ENCODE measurements at regions not wholly inside any gene's neighbourhood (a gene's known extent, or its start where the extent isn't known, plus 50 kb on each side); places are given as distances from the start of the nearest gene placed in this dataset.

DNA sequence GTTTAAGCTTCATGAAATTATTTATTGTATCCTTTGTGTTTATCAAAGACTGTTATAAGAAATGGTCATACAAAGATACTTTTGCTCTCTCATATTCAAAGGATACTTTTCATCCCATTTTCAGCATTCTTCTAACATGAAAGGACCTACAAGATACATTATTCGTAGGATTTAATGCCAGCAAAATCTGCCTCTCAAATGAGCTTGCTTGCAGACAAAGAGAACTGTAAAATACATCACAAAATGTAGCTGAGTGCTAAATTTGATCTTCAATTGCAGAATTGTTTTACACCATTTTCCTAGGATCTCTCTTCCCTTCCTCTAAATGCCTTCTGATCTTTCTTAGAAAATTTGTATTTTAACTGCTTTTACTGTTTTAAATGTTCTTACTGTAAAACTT is 333.0 kb upstream of the NAV3 start:
- intact Hi-C loops (cut with micrococcal nuclease): no loop called here

DNA sequence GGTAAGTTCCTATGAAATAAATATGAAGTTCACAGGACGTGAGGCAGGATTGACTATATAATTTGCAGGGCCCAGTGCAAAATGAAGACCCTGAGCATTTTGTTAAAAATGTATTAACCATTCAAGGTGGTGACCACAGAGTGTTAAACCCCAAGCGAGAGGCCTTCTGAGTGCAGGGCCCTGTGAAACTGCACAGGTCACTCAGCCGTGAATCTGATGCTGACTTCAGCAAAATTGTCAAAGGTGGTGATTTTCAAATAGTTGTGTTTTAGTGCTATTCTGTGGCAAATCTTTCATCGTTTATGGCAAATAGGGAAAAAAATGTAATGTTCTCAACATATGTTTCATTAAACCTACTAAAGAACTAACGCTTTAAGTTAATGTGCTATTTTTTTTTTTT is 334.0 kb upstream of the NAV3 start:
- intact Hi-C loops (cut with micrococcal nuclease): no loop called here

DNA sequence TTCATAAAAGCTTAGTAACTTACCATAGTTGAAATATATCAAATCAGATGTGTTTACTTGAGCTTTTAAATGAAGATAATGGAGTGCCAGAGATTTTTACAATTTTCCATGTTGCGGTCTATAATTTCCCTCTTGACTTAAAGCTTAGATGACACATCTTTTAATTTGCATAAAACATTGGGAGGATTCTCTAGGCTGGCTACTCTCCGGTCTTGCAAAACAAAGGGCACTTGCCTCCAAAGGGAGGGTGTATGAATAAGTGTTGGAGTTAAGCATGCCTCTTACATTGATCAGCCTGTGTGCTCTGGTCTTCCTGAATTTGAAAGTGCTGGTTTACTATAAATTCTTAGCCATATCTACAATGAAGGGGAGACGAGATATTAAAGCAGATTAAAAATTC is 336.4 kb upstream of the NAV3 start:
- intact Hi-C loops (cut with micrococcal nuclease): no loop called here

DNA sequence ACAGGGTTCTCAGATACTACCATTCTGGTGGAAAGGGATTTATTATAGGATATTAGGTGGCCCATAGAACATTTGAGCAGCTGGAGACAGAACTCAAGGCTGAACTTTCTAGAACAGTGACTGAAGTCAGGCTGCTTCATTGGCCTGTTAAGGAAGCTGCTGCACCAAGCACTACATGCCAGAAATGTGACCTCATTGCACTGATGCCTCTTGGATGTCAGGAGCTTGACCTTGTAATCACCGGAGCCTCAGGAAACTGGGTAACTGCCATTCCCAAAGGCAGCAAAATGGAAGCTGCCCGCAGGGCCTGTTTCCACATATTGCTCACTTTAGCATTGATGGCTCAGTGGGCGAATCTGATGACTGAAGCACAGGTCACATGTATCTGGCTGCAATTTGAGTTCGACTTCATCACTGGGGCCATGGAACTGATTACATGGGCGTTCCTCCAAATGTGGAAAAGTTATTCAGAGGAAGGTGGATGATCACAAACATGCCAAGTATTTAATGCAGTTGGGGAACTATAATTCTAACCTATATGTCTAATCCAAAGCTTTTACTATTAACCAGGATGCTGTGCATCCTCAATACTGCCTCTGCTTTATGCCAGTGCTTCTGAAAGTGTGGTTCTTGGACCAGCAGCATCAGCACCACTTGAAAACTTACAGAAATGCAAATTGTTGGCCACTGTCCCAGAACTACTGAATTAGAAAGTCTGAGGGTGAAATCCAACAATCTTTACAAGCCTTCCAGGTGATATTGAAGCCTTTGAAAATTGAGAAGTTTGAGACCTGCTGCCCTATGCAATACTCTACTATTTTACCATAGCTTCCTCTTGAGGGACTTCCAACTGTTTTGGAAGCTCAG is 337.2 kb upstream of the NAV3 start:
- intact Hi-C loops (cut with micrococcal nuclease): no loop called here

DNA sequence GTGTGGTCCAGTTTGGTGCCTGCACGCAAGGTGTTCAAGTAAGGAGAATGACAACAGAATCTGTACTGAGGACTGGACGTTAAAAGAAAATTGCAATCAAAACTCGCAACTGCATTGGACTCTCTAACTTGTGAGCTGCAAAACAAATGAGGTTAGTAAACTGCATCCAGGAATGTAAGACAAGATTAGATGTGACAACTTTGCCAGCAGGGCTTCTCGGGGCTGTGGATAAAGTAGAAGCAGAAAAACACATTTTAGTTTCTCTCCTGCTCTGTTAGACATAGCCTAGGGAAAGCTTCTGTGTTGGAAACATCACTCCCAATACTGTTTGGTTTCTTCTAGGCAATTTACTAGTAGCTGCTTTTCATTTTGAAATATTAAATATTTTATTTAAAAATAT is 338.2 kb upstream of the NAV3 start:
- intact Hi-C loops (cut with micrococcal nuclease): no loop called here

DNA sequence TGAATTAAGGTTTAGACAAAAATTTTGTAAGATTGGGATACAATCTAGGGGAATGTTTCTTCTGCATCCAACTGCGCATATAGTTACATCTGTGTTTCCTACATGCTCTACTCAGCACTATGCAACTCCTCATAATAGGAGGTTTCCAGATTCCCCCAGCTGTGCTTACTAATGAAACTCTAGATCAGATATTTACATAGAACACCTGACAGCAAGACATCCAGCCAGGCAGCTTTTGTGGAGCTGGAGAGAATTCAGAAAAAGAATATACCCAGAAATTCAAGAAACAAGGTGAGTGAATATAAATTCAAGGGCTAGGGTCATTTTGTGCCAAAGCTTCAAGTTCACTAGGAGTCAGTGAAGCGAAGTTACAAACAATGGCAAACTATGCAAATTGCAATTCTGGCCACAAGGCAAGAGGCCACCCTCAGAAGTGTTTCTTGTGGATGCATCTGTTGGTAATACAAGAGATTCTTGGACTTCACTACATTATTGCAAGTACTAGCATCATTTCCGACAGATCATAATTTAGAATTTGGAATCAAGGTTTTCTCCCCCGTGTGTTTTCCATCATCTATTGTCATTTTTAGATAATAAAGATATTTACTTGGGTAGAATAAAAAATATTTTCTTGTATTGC is 341.2 kb upstream of the NAV3 start:
- intact Hi-C loops (cut with micrococcal nuclease): no loop called here

DNA sequence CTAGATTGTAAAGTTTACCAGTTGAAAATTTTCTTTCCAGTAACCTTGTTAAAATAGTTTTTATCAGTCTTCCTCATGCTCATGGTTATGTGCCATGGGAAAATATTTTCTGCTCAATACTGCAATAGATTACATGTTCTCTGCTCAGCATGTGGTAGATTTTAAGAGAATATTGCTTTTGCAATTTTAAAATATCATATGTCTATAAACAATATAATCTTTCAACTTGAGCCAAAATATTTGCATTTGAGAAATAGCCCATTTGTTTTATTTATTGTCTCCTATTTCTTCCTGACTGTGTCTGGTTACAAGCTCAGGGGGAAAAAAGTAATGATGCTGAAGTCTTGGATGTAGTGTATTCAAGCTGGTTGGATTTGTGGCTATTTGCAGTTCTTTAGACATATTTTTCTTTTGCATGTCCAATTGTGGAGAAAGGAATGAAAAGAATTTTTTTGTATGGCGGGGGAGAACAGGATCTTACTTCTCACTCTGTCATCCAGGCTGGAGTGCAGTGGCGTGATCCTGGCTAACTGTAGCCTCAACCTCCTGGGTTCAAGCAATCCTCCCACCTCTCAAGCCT is 342.6 kb upstream of the NAV3 start:
- intact Hi-C loops (cut with micrococcal nuclease): no loop called here

DNA sequence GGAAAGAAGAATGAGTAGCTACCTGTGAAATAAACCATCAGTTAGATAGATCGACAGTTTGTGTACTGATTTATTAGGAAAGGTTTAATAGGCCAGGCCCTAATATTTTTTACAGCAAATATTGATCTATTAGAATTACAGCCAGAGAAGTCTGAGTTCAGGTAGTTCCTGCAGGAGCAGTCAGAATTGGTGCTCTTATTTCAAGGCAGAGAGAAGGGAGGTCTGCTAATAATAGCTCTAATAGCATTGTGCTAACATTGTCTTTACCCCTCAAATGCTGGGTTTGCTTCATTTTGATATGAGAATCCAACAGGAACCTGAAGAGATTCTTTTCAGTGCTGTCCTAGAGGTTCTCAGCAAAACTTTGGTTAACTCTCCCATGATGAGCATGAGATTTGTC is 343.8 kb upstream of the NAV3 start:
- intact Hi-C loops (cut with micrococcal nuclease): no loop called here

DNA sequence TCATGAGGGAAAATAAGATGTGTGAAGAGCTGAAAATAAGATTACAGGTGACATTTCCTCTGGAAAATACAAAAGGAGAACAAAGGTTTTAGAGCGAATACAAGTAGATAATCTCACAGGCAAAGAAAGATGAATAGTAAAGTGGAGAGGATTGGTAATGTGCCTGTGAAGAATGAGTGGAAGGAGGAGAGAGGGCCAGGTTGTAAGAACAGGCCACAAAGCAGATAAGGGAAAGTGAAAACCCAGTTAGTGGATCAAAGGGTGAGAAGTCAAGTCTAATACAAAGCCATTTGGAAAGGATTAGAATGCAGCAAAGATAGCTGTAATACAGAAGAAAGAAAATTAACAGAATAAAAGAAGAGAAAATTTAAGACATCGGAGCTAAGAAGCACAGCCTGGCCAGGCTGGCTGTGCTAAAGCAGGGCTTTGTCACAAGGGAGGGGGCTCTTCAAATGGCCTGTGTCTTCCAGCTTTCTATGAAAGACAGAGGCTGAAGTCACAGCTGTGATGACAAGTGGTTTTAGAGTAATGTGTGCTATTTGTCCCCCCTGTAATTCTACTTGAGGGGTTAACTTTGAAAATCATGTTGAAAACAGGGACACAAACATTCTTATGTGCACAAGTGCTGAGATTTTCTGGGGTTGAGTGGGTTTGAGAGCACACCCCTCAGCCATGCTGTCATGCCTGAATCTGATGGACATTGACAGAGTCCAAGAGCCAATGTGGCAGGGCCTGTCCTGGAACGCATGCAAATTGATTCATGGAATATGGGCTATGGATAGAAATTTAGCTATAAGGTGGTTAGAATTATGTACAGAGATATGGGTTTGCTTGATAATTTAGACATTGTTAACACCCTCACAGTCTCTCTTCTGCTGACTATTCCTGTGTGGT is 344.5 kb upstream of the NAV3 start:
- intact Hi-C loops (cut with micrococcal nuclease): no loop called here

DNA sequence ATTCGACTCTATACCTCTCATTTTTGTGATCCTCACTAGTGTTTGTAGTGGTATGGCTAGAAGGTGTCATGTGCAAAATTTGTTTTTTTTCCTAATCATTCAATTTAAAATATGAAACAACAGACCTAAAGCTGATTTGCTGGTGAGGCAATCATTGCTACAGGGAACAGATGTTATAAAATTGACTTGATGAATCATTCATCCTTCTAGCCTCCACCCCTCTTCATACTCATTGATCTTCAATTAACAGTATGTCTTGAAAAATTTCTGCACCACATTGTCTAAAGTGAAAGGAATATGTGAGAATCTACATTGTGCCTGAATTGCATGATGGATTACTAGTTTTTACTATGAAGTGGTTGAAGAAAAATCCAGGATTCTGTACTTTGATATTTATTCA is 349.0 kb upstream of the NAV3 start:
- intact Hi-C loops (cut with micrococcal nuclease): no loop called here

DNA sequence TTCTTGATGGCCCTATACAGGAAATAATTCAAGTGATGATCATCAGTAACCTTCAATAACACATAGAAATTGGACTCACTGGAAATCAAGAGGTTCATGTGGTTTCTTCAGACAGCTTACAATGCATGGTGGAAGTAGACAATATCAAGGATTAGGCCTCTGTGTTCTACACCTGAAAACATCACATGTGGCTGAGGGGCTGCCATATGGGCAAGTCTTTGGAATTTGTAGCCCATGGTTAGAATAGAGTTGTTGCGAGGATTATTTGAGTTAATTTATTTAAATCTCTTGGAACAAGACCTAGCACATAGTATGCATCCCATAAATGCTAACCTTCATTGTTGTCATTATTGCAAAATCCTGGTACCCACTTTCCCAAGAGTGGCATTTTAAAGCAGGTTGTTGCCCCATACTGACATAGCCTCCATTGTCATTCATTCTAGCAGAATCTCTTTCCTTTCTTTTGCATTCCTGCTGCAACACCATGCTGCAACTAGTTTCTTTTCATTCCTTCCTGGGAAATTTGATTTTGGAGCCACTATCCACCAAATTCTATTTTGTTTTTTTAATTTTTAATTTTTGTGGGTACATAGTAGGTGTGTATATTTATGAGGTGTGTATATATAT is 352.7 kb upstream of the NAV3 start:
- intact Hi-C loops (cut with micrococcal nuclease): no loop called here

DNA sequence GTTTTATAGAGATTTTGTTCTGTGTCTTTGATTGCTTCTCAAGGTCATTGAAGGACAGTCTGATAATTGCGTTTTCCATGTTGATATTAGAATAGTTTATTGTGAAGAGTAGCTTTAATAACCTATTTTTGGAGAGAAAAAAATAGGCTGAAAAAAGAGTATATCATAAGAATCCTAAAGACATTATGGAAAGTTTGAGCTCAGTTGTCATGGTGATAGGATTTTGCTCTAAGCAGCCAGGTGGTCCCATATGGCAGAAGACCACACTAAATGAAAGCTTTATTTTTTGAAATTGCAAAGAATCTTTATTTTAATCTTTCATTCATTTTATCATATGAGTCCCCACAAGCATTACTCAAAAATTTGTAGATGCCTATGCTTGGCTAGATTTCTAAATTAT is 358.9 kb upstream of the NAV3 start:
- intact Hi-C loops (cut with micrococcal nuclease): no loop called here

DNA sequence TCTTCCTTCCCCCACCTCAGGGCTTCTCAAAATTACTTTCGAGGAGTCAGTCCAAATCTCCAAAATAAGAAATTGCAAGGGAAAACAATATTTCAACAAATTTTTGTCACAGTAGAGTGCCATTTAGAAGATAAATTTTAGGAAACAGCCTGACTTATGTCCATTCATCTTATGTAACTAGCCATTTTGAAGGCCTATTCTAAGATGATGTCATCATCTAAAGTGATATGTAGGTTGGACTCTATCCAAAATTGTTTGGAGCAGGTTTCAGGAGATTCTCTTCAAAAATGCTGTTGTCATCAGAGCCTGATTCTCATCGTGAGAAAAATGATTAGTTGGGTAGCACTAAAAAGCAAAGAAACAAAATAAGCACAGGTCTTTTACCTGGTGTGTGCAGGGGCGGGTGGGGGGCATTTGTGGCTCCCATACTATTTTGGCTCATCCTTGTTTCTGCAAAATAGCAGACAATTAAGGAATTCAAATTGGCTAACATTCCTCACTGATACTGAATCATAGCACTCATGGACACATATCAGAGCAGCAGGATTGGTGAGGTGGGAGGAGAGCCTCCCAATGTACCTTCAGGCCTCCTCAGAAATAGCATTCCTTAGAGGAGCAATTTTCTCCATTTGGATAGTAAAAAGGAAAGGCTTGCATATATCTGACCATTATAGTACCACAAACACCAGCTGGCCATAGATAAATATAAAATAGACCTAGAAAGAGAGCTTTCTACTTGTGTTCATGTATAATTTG is 360.9 kb upstream of the NAV3 start:
- intact Hi-C loops (cut with micrococcal nuclease): no loop called here

DNA sequence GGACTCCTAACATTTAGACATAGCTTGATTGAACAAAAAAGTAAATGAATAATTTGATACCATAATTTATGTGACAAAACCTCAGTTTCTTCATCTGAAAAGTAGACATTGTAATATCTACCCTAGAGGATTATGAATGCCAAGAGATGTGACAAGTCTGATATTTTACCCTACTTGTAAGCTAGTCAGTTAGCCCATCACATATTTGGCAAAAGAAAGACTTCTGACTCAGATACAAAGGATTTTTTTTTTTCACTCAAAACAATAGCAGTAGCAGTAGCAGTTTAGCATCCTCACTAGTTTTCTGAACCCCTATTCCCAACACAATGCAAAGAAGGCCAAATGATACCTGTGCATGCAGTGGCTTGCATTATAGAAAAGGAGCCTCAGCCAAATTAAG is 377.3 kb upstream of the E2F7 start:
- intact Hi-C loops (cut with micrococcal nuclease): no loop called here

DNA sequence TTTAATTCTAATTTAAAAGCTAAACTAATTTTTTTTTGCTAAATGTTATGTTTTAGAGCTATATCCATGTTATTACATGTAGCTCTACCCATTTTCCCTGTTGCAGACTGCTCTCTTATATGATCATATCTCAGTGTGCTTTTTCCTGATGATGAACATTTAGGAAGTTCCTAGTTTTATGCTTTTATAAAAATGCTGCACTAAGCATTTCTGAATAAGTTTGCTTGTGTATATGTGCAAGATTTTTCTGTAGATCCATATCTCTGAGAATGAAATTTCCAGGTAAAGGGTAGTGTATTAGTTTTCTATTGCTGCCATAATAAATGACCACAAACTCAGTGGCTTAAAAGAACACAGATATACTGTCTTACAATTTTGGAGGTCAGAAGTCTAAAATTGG is 374.4 kb upstream of the E2F7 start:
- intact Hi-C loops (cut with micrococcal nuclease): no loop called here

DNA sequence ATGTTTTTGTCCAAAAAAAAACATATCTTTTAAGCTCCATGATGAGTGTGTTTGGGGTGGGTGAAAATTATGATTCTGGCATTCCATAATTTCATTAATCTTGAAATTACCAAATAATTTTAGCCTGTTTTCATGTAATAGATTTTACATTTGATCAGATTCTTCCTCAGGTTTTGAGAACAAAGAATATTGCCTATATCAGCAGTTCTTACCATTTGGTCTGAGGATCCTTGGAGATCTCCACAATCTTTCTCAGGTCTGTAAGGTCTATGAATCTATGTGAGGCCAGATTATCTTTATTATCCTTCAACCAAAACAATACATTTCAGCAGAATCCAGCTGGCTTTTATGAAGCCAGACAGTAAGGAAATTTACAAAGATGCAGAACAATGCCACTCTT is 373.3 kb upstream of the E2F7 start:
- intact Hi-C loops (cut with micrococcal nuclease): no loop called here

DNA sequence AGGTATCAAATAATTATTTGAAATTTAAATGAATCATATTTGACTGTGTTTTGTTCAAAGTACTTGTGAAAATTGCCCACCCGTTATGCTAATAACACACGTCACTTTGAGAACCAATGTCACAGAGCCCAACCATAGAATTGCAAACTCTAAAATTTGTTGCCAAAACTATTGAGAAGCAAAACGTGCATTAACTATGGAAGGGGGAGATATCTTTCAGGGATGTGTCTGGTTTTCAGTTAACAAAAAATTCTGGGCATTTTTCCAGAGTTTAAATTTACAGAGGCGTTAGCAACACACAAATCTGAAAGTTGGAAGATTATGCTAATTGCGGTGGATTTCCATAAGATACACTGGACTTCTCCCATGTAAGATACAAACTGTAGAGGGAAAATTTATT is 371.8 kb upstream of the E2F7 start:
- intact Hi-C loops (cut with micrococcal nuclease): no loop called here

DNA sequence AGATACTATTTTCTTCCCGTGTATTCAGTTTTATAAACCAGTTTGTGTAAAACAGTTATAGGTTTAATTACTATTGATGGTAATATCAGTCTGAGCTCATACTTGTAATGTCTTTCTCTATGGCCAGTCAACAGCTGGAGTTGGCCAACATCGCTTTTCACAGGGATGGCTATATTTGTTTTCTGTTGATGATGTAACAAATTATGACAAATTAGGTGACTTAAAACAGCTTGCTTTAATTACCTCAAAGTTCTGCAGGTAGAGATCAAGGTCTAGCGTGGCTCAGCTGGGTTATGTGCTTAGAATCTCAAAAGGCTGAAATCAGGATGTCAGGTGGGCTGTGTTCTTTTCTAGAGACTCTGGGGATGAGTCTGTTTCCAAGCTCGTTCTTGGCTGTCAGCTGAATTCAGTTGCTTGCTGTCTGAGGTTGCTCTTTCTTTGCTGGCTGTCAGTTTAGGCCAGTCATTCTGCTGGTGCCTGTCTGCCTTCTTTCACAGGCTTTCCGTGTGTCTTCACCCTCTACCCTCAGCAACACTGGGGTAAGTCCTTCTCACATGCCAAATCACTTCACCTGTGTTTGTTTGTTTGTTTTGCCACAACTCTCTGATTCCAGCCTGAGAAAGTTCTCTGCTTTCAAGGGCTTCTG is 370.2 kb upstream of the E2F7 start:
- intact Hi-C loops (cut with micrococcal nuclease): no loop called here

DNA sequence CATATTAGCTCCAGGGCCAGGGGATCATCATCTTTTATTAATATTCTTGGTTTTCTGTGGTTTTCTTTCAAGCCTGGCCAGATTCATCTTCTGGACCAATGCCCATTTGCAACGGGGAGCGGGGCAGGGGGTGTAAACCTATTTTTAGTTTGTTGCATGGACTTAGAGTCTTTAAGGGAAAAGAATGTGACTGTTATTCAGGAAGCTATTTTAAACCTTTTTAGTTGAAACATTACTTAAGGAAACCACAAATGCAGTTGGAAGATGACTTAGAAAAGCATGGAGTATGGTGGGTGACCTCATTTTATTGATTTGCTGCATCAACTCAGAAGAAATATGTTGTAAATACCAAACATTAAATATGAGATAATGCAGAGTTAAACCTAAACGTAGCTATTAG is 368.4 kb upstream of the E2F7 start:
- intact Hi-C loops (cut with micrococcal nuclease): no loop called here

DNA sequence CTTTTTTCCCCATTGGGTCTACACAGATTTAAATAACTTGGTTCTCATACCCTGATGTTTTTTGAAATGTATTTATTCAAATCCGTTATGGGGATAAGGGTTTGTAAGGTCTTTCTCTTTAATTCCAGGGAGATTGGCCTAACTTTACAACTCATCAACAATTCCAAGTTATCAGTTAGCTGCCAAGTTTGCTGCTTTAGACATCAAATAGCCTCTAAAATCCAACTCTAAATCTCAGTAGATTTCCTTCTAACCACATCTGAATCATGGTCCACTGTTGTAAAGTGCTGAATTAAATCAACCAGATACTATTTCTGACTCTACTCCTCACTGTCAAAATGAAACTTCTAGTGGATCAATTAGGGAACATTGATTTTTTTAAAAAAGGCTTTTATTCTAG is 364.1 kb upstream of the E2F7 start:
- intact Hi-C loops (cut with micrococcal nuclease): no loop called here

Measured in T-helper 2 cell treated with Interferon-gamma antibody and Interleukin-4, amounts not matched to agents 100 ng/mL and 5 ng/mL, for 36 hours (primary cell).